CD4-positive, CD25-positive, alpha-beta regulatory T cell (primary cell): ENCODE measurements at regions not wholly inside any gene's neighbourhood (a gene's known extent, or its start where the extent isn't known, plus 50 kb on each side); places are given as distances from the start of the nearest gene placed in this dataset.
"Not testable (repeated sequence)": the region's sequence is repeated elsewhere in the genome, so short reads cannot be mapped to it uniquely, and the experiment has no call there.

Experiments used
- ATAC-seq, 2 donors: fragments of 150-1000 bp; cut with Tn5 transposase; one replicate each; pipeline ENCODE4 v1.10.0; 2021; ENCODE audit warnings: low read depth in 2 of 2, moderate number of reproducible peaks in 2 of 2, moderate library complexity in 1 of 2
- DNase-seq, 3 donors: peaks; one replicate each; pipeline versions ENCODE4 v3.0.0 to v3.0.0-alpha.2; 2012 to 2022; ENCODE audit warnings: mixed read lengths in 1 of 3
- H3K27ac ChIP-seq: one replicate; pipeline ENCODE4 v1.7.0; 2013; ENCODE audit warnings: mild to moderate bottlenecking, low read length; ENCODE audit not compliant: insufficient read depth, poor library complexity, severe bottlenecking
- H3K27me3 ChIP-seq: one replicate; pipeline ENCODE4 v1.7.0; 2013; ENCODE audit warnings: low read length; ENCODE audit not compliant: control insufficient read depth, insufficient read depth
- H3K36me3 ChIP-seq: one replicate; pipeline ENCODE4 v1.7.0; 2013; ENCODE audit warnings: mild to moderate bottlenecking, low read length, moderate library complexity; ENCODE audit not compliant: control insufficient read depth, insufficient read depth
- H3K4me1 ChIP-seq: 2 replicates; pipeline ENCODE4 v1.7.0; 2013; ENCODE audit warnings: mild to moderate bottlenecking, low read length; ENCODE audit not compliant: insufficient read depth, control insufficient read depth, poor library complexity, severe bottlenecking
- H3K4me3 ChIP-seq: one replicate; pipeline ENCODE4 v1.7.0; 2013; ENCODE audit warnings: low read depth, mild to moderate bottlenecking, low read length, moderate library complexity
- H3K9me3 ChIP-seq, 2 experiments: 1 replicate in 1 of 2; 2 replicates in 1 of 2; pipeline ENCODE4 v1.7.0; 2013; ENCODE audit warnings: low read length in 2 of 2, mild to moderate bottlenecking in 1 of 2, moderate library complexity in 1 of 2; ENCODE audit not compliant: control insufficient read depth in 2 of 2
- H3K27ac Mint-ChIP-seq, 3 donors: one replicate each; pipeline ENCODE4 v1.8.0; 2020 to 2022; ENCODE audit warnings: mild to moderate bottlenecking in 3 of 3, mixed read lengths in 3 of 3, moderate library complexity in 2 of 3
- H3K27me3 Mint-ChIP-seq: one replicate; pipeline ENCODE4 v1.8.0; 2022; ENCODE audit warnings: mild to moderate bottlenecking, mixed read lengths
- H3K36me3 Mint-ChIP-seq: one replicate; pipeline ENCODE4 v1.8.0; 2020; ENCODE audit warnings: mixed read lengths
- H3K4me1 Mint-ChIP-seq, 4 donors: one replicate each; pipeline ENCODE4 v1.8.0; 2020 to 2022; ENCODE audit warnings: mixed read lengths in 4 of 4, mild to moderate bottlenecking in 1 of 4
- H3K4me3 Mint-ChIP-seq, 4 donors: one replicate each; pipeline ENCODE4 v1.8.0; 2020 to 2022; ENCODE audit warnings: mild to moderate bottlenecking in 4 of 4, mixed read lengths in 4 of 4, moderate library complexity in 3 of 4
- H3K9me3 Mint-ChIP-seq, 7 donors: one replicate each; pipeline ENCODE4 v1.8.0; 2020 to 2022; ENCODE audit warnings: mixed read lengths in 7 of 7, mild to moderate bottlenecking in 3 of 7, moderate library complexity in 2 of 7

GRCh38 chr11:112620621-112621394, 340.4 kb upstream of the NCAM1 start:
- Mint-ChIP-seq H3K4me1 (no peaks in the 10 kb centered on the region), H3K36me3 (no peaks in the 10 kb centered on the region), H3K27ac (no peak overlapping the region), H3K27me3 (peaks cover 5% of the 10 kb centered on the region), H3K9me3 (peaks cover 0 to 3% (median 0%) of the 10 kb centered on the region in 7 donors), H3K4me3 (no peak overlapping the region)
- DNase-seq, result no peak
- H3K4me3 ChIP-seq, result no peak overlapping the region
- H3K27ac ChIP-seq, result no peak overlapping the region
- H3K4me1 ChIP-seq, result no peaks in the 10 kb centered on the region
- ATAC-seq, result no peak
- H3K36me3 ChIP-seq, result no peaks in the 10 kb centered on the region
- H3K9me3 ChIP-seq, result no peaks in the 10 kb centered on the region
- H3K27me3 ChIP-seq, result no peaks in the 10 kb centered on the region

DNA sequence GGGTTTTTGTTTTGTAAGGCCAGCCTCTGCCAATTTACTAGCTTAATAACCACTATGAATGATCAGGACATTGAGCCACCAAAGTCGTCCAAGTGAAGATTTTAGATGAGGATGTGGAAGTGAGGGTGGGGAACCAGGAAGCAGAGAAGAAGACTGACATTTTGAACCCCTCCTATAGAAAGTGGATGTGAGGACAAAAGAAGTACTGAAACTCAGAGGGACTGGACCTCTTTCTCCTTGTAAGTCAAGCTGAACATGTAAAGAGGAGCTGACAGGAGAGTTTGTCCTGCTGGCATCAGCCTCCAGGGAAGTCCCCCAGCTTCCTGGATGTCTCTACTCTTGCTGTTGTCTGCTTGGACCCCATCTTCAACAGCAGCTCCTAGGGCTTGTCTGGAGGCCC, 338.2 kb upstream of the NCAM1 start:
- H3K36me3 ChIP-seq, result no peaks in the 10 kb centered on the region
- no peaks in the 10 kb centered on the region for H3K9me3 ChIP-seq
- Mint-ChIP-seq H3K36me3 (no peaks in the 10 kb centered on the region), H3K27ac (no peak overlapping the region), H3K9me3 (peaks cover 0 to 7% (median 0%) of the 10 kb centered on the region in 7 donors), H3K4me3 (no peak overlapping the region), H3K4me1 (no peaks in the 10 kb centered on the region), H3K27me3 (peaks cover 5% of the 10 kb centered on the region)
- H3K27ac ChIP-seq, result no peak overlapping the region
- no peak overlapping the region for H3K4me3 ChIP-seq
- ATAC-seq (no peak), DNase-seq (no peak)
- no peaks in the 10 kb centered on the region for H3K27me3 ChIP-seq
- no peaks in the 10 kb centered on the region for H3K4me1 ChIP-seq

GRCh38 chr11:112624431-112624830, 336.8 kb upstream of the NCAM1 start:
- H3K36me3 Mint-ChIP-seq, result no peaks in the 10 kb centered on the region
- no peak overlapping the region for H3K4me3 ChIP-seq
- H3K27me3 Mint-ChIP-seq, result peaks cover under 1% of the 10 kb centered on the region
- H3K4me1 Mint-ChIP-seq, result no peaks in the 10 kb centered on the region
- no peak for ATAC-seq
- no peaks in the 10 kb centered on the region for H3K9me3 ChIP-seq
- H3K27ac ChIP-seq, result no peak overlapping the region
- no peak for DNase-seq
- H3K4me1 ChIP-seq, result no peaks in the 10 kb centered on the region
- peaks cover 0 to 7% (median 0%) of the 10 kb centered on the region in 7 donors for H3K9me3 Mint-ChIP-seq
- H3K27ac Mint-ChIP-seq, result no peak overlapping the region
- H3K36me3 ChIP-seq, result no peaks in the 10 kb centered on the region
- H3K27me3 ChIP-seq, result no peaks in the 10 kb centered on the region
- H3K4me3 Mint-ChIP-seq, result no peak overlapping the region

- not testable (repeated sequence) for H3K4me3 ChIP-seq, DNase-seq, H3K27me3 ChIP-seq, H3K4me3 Mint-ChIP-seq, H3K4me1 Mint-ChIP-seq, H3K27ac ChIP-seq, H3K36me3 Mint-ChIP-seq, H3K27ac Mint-ChIP-seq, H3K4me1 ChIP-seq, H3K9me3 ChIP-seq, H3K9me3 Mint-ChIP-seq, H3K27me3 Mint-ChIP-seq, H3K36me3 ChIP-seq, ATAC-seq
These were observed 336.2 kb upstream of the NCAM1 start for GRCh38 chr11:112624971-112625370.

DNA sequence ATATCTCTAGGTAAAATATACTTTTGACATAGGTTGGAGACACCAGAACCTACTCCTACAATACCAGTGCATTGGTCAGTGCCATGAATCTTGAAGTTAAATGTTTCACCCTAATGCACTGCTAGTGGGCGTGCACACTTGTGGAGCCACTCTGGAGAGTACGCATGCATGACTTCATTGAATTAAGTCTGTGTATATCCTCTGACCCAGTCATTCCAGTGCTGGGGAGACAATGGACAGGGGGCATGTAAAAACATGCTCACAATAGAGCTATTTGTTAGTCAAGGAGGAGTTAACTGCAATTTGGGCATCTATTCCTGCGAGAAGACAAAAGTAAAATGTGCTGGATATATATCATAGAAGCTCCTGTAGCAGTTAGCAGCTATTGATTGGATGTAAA, 335.4 kb upstream of the NCAM1 start:
- H3K36me3 ChIP-seq, result no peaks in the 10 kb centered on the region
- no peaks in the 10 kb centered on the region for H3K4me1 Mint-ChIP-seq
- H3K27ac Mint-ChIP-seq, result no peak overlapping the region
- H3K36me3 Mint-ChIP-seq, result no peaks in the 10 kb centered on the region
- no peak overlapping the region for H3K4me3 Mint-ChIP-seq
- peaks cover 0 to 7% (median 0%) of the 10 kb centered on the region in 7 donors for H3K9me3 Mint-ChIP-seq
- no peak overlapping the region for H3K27ac ChIP-seq
- no peaks in the 10 kb centered on the region for H3K27me3 Mint-ChIP-seq
- no peaks in the 10 kb centered on the region for H3K27me3 ChIP-seq
- DNase-seq, result no peak
- no peak for ATAC-seq
- no peak overlapping the region for H3K4me3 ChIP-seq
- no peaks in the 10 kb centered on the region for H3K4me1 ChIP-seq
- no peaks in the 10 kb centered on the region for H3K9me3 ChIP-seq

DNA sequence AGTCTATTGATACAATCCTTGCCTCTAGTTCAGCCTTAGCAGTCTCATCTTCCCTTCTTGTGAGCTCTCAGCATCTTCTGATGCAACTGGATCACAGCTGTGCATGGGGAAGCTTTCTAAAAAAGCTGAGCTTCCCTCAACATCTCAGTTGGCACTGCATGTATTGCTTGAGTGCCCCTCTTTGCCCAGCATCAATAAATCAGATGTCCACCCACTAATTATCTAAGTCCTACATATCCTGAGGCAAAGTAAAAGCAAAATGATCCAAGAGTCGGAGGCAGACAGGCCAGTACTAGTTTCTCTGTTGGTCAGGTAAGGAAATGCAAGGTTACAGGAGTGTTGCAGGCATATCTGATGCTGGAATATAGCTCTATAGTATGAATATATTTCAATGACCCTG, 334.5 kb upstream of the NCAM1 start:
- Mint-ChIP-seq H3K4me3 (no peak overlapping the region), H3K4me1 (no peaks in the 10 kb centered on the region), H3K36me3 (no peaks in the 10 kb centered on the region), H3K27ac (no peak overlapping the region), H3K27me3 (no peaks in the 10 kb centered on the region), H3K9me3 (peaks cover 0 to 7% (median 0%) of the 10 kb centered on the region in 7 donors)
- Histone ChIP-seq H3K4me1 (no peaks in the 10 kb centered on the region), H3K27me3 (no peaks in the 10 kb centered on the region), H3K27ac (no peak overlapping the region), H3K4me3 (no peak overlapping the region), H3K36me3 (no peaks in the 10 kb centered on the region), H3K9me3 (no peaks in the 10 kb centered on the region)
- no peak for ATAC-seq
- DNase-seq, result no peak

GRCh38 chr11:112627588-112628045, 333.6 kb upstream of the NCAM1 start:
- no peaks in the 10 kb centered on the region for H3K4me1 Mint-ChIP-seq
- DNase-seq (no peak), ATAC-seq (no peak)
- Histone ChIP-seq H3K36me3 (no peaks in the 10 kb centered on the region), H3K9me3 (no peaks in the 10 kb centered on the region), H3K27ac (no peak overlapping the region), H3K27me3 (no peaks in the 10 kb centered on the region), H3K4me1 (no peaks in the 10 kb centered on the region), H3K4me3 (no peak overlapping the region)
- no peak overlapping the region for H3K4me3 Mint-ChIP-seq
- H3K27ac Mint-ChIP-seq, result no peak overlapping the region
- H3K36me3 Mint-ChIP-seq, result no peaks in the 10 kb centered on the region
- H3K27me3 Mint-ChIP-seq, result no peaks in the 10 kb centered on the region
- H3K9me3 Mint-ChIP-seq, result peaks cover 0 to 3% (median 0%) of the 10 kb centered on the region in 7 donors

DNA sequence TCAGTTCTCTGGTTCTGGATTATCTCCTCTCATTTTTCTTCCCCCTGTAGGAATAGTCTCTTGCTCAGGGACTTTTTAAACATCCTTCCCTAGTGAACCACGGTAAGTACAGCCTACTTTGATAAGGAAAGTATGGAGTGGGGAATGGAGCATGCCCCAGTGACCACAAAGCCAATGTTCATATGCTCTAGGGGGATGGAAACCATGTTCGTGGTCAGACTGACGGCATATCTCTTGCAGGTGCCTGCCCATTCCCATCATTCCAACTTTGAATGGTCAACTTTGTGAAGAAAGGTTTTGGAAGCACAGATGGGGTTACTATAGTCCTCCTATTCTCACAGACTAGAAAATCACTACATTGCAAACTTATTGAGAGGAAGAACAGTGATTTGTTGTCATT, 332.5 kb upstream of the NCAM1 start:
- Histone ChIP-seq H3K4me1 (no peaks in the 10 kb centered on the region), H3K36me3 (no peaks in the 10 kb centered on the region), H3K4me3 (no peak overlapping the region), H3K27me3 (no peaks in the 10 kb centered on the region), H3K9me3 (no peaks in the 10 kb centered on the region), H3K27ac (no peak overlapping the region)
- Mint-ChIP-seq H3K27me3 (no peaks in the 10 kb centered on the region), H3K27ac (no peak overlapping the region), H3K4me1 (no peaks in the 10 kb centered on the region), H3K36me3 (no peaks in the 10 kb centered on the region), H3K9me3 (peaks cover 0 to 3% (median 0%) of the 10 kb centered on the region in 7 donors), H3K4me3 (no peak overlapping the region)
- DNase-seq (no peak), ATAC-seq (no peak)
